Thoracic aorta (tissue), 2 donors: ENCODE measurements at regions not wholly inside any gene's neighbourhood (a gene's known extent, or its start where the extent isn't known, plus 50 kb on each side); places are given as distances from the start of the nearest gene placed in this dataset.

Source experiments
- ATAC-seq: fragments of 150-250 bp; one replicate; pipeline ENCODE4 v1.8.0; 2017; ENCODE audit warnings: low read depth; ENCODE audit not compliant: insufficient number of reproducible peaks, low FRiP score
- DNase-seq: peaks from one replicate; pipeline ENCODE4 v3.0.0-alpha.2; 2020; ENCODE audit warnings: low spot score
- H3K27ac ChIP-seq, 2 donors: fragments of 200-600 bp; sonication (generic); 1 replicate in 1 of 2; 2 replicates in 1 of 2; pipeline ENCODE4 v1.5.1; 2016; ENCODE audit warnings: mild to moderate bottlenecking in 2 of 2, moderate library complexity in 2 of 2
- H3K27me3 ChIP-seq: fragments of 200-600 bp; sonication (generic); replicated peaks from 2 replicates; pipeline ENCODE4 v1.6.0; 2016; ENCODE audit warnings: mild to moderate bottlenecking; ENCODE audit not compliant: insufficient read depth
- H3K36me3 ChIP-seq: fragments of 200-600 bp; sonication (generic); one replicate; pipeline ENCODE4 v1.5.1; 2016
- H3K4me1 ChIP-seq, 2 donors: fragments of 200-600 bp; sonication (generic); 1 replicate in 1 of 2; 2 replicates in 1 of 2; pipeline versions ENCODE4 v1.5.1 to v1.6.0; 2016; ENCODE audit warnings: low read depth in 2 of 2, mild to moderate bottlenecking in 1 of 2; ENCODE audit not compliant: control insufficient read depth in 1 of 2
- H3K4me3 ChIP-seq: fragments of 200-600 bp; sonication (generic); 2 replicates; pipeline ENCODE4 v1.5.1; 2016; ENCODE audit warnings: mild to moderate bottlenecking
- H3K9me3 ChIP-seq: fragments of 200-600 bp; sonication (generic); 2 replicates; pipeline ENCODE4 v1.5.1; 2016
- TF ChIP-seq, protein P1 (sequence below): fragments of 200-600 bp; sonication (generic); IDR thresholded peaks from one replicate; pipeline ENCODE4 v1.5.1; 2019; ENCODE audit warnings: antibody characterized with exemption

DNA sequence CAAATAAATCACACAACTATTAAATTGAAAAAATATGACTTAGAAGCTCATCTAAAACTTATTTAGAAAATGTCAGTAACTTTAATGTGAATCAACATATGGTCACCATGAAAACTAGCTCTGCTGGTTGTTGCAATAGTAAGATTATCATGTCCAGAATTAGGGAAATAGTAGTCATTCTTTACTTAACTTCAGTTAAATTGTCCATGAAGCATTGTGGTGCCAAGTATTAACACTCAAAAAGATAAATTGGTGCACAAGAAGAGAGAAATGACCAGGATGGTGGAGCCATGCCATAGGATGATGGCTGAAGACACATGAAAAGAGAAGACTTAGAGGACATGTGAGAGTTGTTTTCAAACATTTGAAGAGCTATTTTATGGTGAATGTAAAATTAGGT is 130.2 kb upstream of the PTGFR start:
- no peak for DNase-seq
- no peak overlapping the region for H3K27ac ChIP-seq

DNA sequence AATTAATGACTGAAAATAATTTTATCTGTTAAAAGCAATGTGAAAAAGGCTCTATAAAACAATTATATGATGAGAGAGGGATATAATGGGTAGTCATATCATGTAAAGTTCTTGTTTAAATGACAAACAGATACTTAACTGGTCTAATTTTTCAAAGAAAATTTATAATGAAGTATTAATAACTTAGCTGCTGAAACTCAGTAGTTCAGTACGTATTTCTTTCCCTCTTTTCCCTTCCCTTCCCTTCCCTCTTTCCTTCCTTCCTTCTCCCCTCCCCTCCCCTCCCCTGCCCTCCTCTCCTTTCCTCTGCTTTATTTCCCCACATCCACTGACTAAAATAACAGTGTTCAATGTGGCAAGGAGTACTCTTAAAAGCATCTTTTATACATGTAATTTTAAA is 123.1 kb upstream of the PTGFR start:
- no peaks in the 10 kb centered on the region for H3K4me1 ChIP-seq
- TF ChIP-seq, protein P1, sequence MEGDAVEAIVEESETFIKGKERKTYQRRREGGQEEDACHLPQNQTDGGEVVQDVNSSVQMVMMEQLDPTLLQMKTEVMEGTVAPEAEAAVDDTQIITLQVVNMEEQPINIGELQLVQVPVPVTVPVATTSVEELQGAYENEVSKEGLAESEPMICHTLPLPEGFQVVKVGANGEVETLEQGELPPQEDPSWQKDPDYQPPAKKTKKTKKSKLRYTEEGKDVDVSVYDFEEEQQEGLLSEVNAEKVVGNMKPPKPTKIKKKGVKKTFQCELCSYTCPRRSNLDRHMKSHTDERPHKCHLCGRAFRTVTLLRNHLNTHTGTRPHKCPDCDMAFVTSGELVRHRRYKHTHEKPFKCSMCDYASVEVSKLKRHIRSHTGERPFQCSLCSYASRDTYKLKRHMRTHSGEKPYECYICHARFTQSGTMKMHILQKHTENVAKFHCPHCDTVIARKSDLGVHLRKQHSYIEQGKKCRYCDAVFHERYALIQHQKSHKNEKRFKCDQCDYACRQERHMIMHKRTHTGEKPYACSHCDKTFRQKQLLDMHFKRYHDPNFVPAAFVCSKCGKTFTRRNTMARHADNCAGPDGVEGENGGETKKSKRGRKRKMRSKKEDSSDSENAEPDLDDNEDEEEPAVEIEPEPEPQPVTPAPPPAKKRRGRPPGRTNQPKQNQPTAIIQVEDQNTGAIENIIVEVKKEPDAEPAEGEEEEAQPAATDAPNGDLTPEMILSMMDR: no peak
- no peaks in the 10 kb centered on the region for H3K9me3 ChIP-seq
- H3K4me3 ChIP-seq: no peak overlapping the region
- DNase-seq (no peak), ATAC-seq (no peak)
- H3K36me3 ChIP-seq: no peaks in the 10 kb centered on the region
- no peaks in the 10 kb centered on the region for H3K27me3 ChIP-seq
- H3K27ac ChIP-seq: no peak overlapping the region

More for the DNA sequence above, 130.2 kb upstream of the PTGFR start:
- Histone ChIP-seq H3K9me3 (no peaks in the 10 kb centered on the region), H3K4me1 (no peaks in the 10 kb centered on the region), H3K27me3 (no peaks in the 10 kb centered on the region), H3K36me3 (no peaks in the 10 kb centered on the region), H3K4me3 (no peak overlapping the region)
- TF ChIP-seq, protein P1: no peak
- no peak for ATAC-seq

DNA sequence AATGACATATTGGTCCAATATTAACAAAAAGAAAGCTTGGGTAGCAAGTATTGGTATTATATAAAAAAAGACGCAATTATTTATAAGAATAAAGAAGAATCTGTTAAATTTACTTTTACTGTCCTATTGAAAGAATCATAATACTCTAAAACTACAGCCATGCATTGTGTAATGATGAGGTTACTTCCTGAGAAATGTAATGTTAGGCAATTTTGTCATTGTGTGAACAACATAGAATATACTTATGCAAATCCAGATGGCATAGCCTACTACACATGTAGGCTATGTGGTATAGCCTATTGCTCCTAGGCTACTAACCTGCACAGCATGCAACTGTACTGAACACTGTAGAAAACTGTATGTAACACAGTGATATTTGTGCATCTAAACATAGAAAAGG is 121.2 kb upstream of the PTGFR start:
- TF ChIP-seq, protein P1: no peak
- DNase-seq: no peak
- H3K27me3 ChIP-seq: no peaks in the 10 kb centered on the region
- no peak overlapping the region for H3K27ac ChIP-seq
- H3K4me3 ChIP-seq: no peak overlapping the region
- H3K36me3 ChIP-seq: no peaks in the 10 kb centered on the region
- no peak for ATAC-seq
- H3K9me3 ChIP-seq: no peaks in the 10 kb centered on the region
- no peaks in the 10 kb centered on the region for H3K4me1 ChIP-seq

DNA sequence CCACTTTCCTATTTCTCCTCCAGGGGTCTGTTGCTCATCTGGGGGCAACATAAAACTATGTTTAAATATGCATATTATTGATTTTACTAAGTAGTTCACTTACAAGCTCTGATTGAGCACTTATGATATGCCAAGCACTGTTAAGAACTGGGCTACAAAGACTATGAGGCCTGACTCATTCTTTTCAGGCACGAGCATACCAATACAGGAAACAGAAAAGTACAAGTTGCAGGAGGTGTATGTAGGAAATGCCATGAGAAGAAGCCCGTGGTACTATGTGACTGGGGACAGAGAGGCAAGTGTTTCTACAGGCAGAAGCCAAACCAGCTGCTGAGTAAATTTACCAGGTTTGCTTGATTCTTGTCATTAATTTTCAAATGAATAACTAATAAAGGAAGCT is 120.4 kb upstream of the PTGFR start:
- H3K9me3 ChIP-seq: no peaks in the 10 kb centered on the region
- H3K4me3 ChIP-seq: no peak overlapping the region
- H3K36me3 ChIP-seq: no peaks in the 10 kb centered on the region
- no peak for DNase-seq
- H3K27me3 ChIP-seq: no peaks in the 10 kb centered on the region
- H3K27ac ChIP-seq: no peak overlapping the region
- no peaks in the 10 kb centered on the region for H3K4me1 ChIP-seq
- no peak for ATAC-seq
- TF ChIP-seq, protein P1: no peak

DNA sequence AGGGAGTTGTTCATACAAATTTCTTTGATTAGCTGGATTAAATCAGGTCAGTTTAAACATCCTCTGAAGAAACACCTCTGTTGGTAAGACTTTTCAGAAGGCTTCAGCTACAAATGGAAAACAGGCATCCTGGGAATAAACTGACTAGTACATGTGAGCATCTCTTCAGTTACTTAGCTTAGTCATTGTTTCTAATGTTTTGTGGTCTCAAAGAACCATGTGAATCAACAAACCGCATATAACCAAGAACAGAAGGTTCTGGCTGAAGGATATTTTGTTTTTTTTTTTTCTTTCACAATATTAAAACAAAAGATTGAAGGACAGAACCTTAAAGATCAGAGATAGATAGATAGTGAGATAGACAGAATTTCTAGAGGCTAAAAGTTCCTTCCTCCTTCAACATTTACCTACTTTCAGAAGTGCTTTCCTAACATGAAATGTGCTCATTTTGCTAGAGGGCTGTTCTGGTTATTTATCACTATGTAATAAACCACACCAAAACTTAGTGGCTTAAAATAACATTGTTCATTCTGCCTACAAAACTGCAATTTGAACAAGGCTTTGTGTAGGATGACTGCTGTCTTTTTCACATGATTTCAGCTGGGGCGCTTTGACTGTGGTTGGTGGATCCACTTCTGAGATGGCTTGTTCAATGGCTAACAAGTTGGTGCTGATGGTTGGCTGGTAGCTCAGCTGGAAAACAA is 119.8 kb upstream of the PTGFR start:
- Histone ChIP-seq H3K27me3 (no peaks in the 10 kb centered on the region), H3K36me3 (no peaks in the 10 kb centered on the region), H3K4me1 (no peaks in the 10 kb centered on the region), H3K4me3 (no peak overlapping the region), H3K27ac (no peak overlapping the region), H3K9me3 (no peaks in the 10 kb centered on the region)
- ATAC-seq (no peak), DNase-seq (no peak)
- TF ChIP-seq, protein P1: no peak
